DOHH2 (cell line): ENCODE measurements at regions not wholly inside any gene's neighbourhood (a gene's known extent, or its start where the extent isn't known, plus 50 kb on each side); places are given as distances from the start of the nearest gene placed in this dataset.

ENCODE experiments used
- H3F3A ChIP-seq: fragments of 200-600 bp; sonication (generic), shearing (Covaris generic); 2 replicates; pipeline ENCODE4 v1.6.0; 2016; ENCODE audit warnings: antibody characterized with exemption, mild to moderate bottlenecking; ENCODE audit not compliant: control insufficient read depth, insufficient read depth
- H3K27ac ChIP-seq: fragments of 200-600 bp; sonication (generic); 2 replicates; pipeline ENCODE4 v1.5.1; 2014; ENCODE audit warnings: low read depth, mild to moderate bottlenecking, low read length, moderate library complexity
- H3K27me3 ChIP-seq: fragments of 200-600 bp; sonication (generic); 2 replicates; pipeline ENCODE4 v1.6.1; 2014; ENCODE audit warnings: mild to moderate bottlenecking, low read length, mixed read lengths; ENCODE audit not compliant: control insufficient read depth
- H3K36me3 ChIP-seq: fragments of 200-600 bp; sonication (generic); 2 replicates; pipeline ENCODE4 v1.6.1; 2014; ENCODE audit warnings: mild to moderate bottlenecking, low read length, moderate library complexity, mixed read lengths; ENCODE audit not compliant: control insufficient read depth
- H3K4me1 ChIP-seq: fragments of 200-600 bp; sonication (generic); 2 replicates; pipeline ENCODE4 v1.6.1; 2014; ENCODE audit warnings: mild to moderate bottlenecking, low read length, mixed read lengths; ENCODE audit not compliant: control insufficient read depth
- H3K4me2 ChIP-seq: fragments of 200-600 bp; sonication (generic); 2 replicates; pipeline ENCODE4 v1.6.0; 2014; ENCODE audit warnings: mild to moderate bottlenecking, low read length, moderate library complexity
- H3K4me3 ChIP-seq: fragments of 200-600 bp; sonication (generic); 2 replicates; pipeline ENCODE4 v1.5.1; 2014; ENCODE audit warnings: mild to moderate bottlenecking, low read length, mixed read lengths
- H3K79me2 ChIP-seq: fragments of 200-600 bp; sonication (generic); 2 replicates; pipeline ENCODE4 v1.6.1; 2014; ENCODE audit warnings: mild to moderate bottlenecking, low read length, mixed read lengths; ENCODE audit not compliant: control insufficient read depth
- H3K9me2 ChIP-seq: fragments of 200-600 bp; sonication (generic); replicated peaks from 2 replicates; pipeline ENCODE4 v1.6.1; 2014; ENCODE audit warnings: mild to moderate bottlenecking, low read length, mixed read lengths; ENCODE audit not compliant: control insufficient read depth
- H3K9me3 ChIP-seq: fragments of 200-600 bp; sonication (generic); 2 replicates; pipeline ENCODE4 v1.6.1; 2014; ENCODE audit warnings: antibody characterized with exemption, low read length, mixed read lengths; ENCODE audit not compliant: control insufficient read depth, insufficient read depth
- H4K20me1 ChIP-seq: fragments of 200-600 bp; sonication (generic); 2 replicates; pipeline ENCODE4 v1.6.0; 2014; ENCODE audit warnings: low read depth, mild to moderate bottlenecking, antibody characterized with exemption, low read length, moderate library complexity; ENCODE audit not compliant: control insufficient read depth, insufficient read depth
- CTCF ChIP-seq: fragments of 200-600 bp; sonication (generic); IDR thresholded peaks from one replicate; pipeline ENCODE4 v1.5.1; 2014; ENCODE audit warnings: antibody characterized with exemption, mild to moderate bottlenecking, low read depth, low read length; ENCODE audit not compliant: poor library complexity, severe bottlenecking
- EZH2phosphoT487 ChIP-seq: fragments of 200-600 bp; sonication (generic); IDR thresholded peaks from 2 replicates; pipeline ENCODE4 v1.6.1; 2017; ENCODE audit warnings: borderline replicate concordance, mild to moderate bottlenecking, antibody characterized with exemption, low read length, moderate library complexity, mixed read lengths

DNA sequence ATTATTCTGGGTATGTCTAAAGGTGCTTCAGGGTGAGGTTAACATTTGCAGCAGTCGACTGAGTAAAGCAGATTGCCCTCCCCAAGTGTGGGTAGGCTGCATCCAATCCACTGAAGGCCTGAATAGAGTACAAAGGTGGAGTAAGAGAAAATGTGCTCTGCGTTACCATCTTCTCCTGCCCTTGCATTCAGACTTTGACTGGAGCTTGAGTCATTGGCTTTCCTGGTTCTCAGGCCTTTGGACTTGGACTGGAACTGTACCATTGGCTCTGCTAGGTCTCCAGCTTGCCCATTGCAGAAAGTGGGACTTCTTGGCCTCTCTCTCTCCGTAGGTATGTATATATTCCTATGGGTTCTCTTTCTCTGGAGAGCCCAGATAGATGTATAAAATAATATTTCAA is 120.9 kb upstream of the CNTLN start:
- Histone ChIP-seq H3K36me3 (no peaks in the 10 kb centered on the region), H3K4me3 (no peak overlapping the region), H3K4me1 (no peaks in the 10 kb centered on the region), H4K20me1 (no peaks in the 10 kb centered on the region), H3F3A (no peaks in the 10 kb centered on the region), H3K9me2 (no peaks in the 10 kb centered on the region), H3K9me3 (no peaks in the 10 kb centered on the region), H3K27ac (no peak overlapping the region), H3K4me2 (no peak overlapping the region), H3K27me3 (no peaks in the 10 kb centered on the region), H3K79me2 (no peaks in the 10 kb centered on the region)
- TF ChIP-seq EZH2phosphoT487: no peak
- no peak for TF ChIP-seq CTCF

- H3K27ac ChIP-seq: no peak overlapping the region
- H3K36me3 ChIP-seq: no peaks in the 10 kb centered on the region
- no peaks in the 10 kb centered on the region for H3K9me3 ChIP-seq
- H3F3A ChIP-seq: no peaks in the 10 kb centered on the region
- TF ChIP-seq CTCF (no peak), EZH2phosphoT487 (no peak)
- H3K9me2 ChIP-seq: no peaks in the 10 kb centered on the region
- no peak overlapping the region for H3K4me3 ChIP-seq
- no peak overlapping the region for H3K4me2 ChIP-seq
- H3K27me3 ChIP-seq: no peaks in the 10 kb centered on the region
- no peaks in the 10 kb centered on the region for H4K20me1 ChIP-seq
- no peaks in the 10 kb centered on the region for H3K4me1 ChIP-seq
- no peaks in the 10 kb centered on the region for H3K79me2 ChIP-seq
Observed at GRCh38 chr9:17013010-17013409, 121.8 kb upstream of the CNTLN start.

GRCh38 chr9:17011880-17012279 is 123.0 kb upstream of the CNTLN start:
- TF ChIP-seq EZH2phosphoT487: no peak
- no peaks in the 10 kb centered on the region for H3F3A ChIP-seq
- no peaks in the 10 kb centered on the region for H3K36me3 ChIP-seq

GRCh38 chr9:17009071-17009470 is 125.8 kb upstream of the CNTLN start:
- no peaks in the 10 kb centered on the region for H4K20me1 ChIP-seq
- no peaks in the 10 kb centered on the region for H3K4me1 ChIP-seq
- H3K9me3 ChIP-seq: no peaks in the 10 kb centered on the region
- no peak for TF ChIP-seq CTCF
- TF ChIP-seq EZH2phosphoT487: no peak
- H3F3A ChIP-seq: no peaks in the 10 kb centered on the region
- H3K27ac ChIP-seq: no peak overlapping the region
- no peaks in the 10 kb centered on the region for H3K27me3 ChIP-seq
- no peak overlapping the region for H3K4me2 ChIP-seq
- H3K9me2 ChIP-seq: no peaks in the 10 kb centered on the region
- H3K36me3 ChIP-seq: no peaks in the 10 kb centered on the region
- H3K79me2 ChIP-seq: no peaks in the 10 kb centered on the region
- no peak overlapping the region for H3K4me3 ChIP-seq

More at GRCh38 chr9:17011880-17012279, 123.0 kb upstream of the CNTLN start:
- no peaks in the 10 kb centered on the region for H3K9me3 ChIP-seq
- no peaks in the 10 kb centered on the region for H3K4me1 ChIP-seq
- no peaks in the 10 kb centered on the region for H3K79me2 ChIP-seq
- no peak overlapping the region for H3K4me3 ChIP-seq
- H3K9me2 ChIP-seq: no peaks in the 10 kb centered on the region
- no peaks in the 10 kb centered on the region for H4K20me1 ChIP-seq
- H3K4me2 ChIP-seq: no peak overlapping the region
- no peaks in the 10 kb centered on the region for H3K27me3 ChIP-seq
- no peak overlapping the region for H3K27ac ChIP-seq
